Karpas-422 (cell line): ENCODE measurements at regions not wholly inside any gene's neighbourhood (a gene's known extent, or its start where the extent isn't known, plus 50 kb on each side); places are given as distances from the start of the nearest gene placed in this dataset.

Experiments used
- DNase-seq: peaks from one replicate; pipeline ENCODE4 v3.0.0-alpha.2; 2015
- H2AFZ ChIP-seq: fragments of 200-600 bp; sonication (generic); 2 replicates; pipeline ENCODE4 v1.6.1; 2014; ENCODE audit warnings: antibody characterized with exemption, low read length, mixed read lengths
- H3K27ac ChIP-seq: fragments of 200-600 bp; sonication (generic); 2 replicates; pipeline ENCODE4 v1.5.1; 2014; ENCODE audit warnings: mild to moderate bottlenecking, low read length, moderate library complexity
- H3K27me3 ChIP-seq: fragments of 200-600 bp; sonication (generic); 2 replicates; pipeline ENCODE4 v1.6.1; 2014; ENCODE audit warnings: low read length, mixed read lengths
- H3K36me3 ChIP-seq: fragments of 200-600 bp; sonication (generic); 2 replicates; pipeline ENCODE4 v1.6.1; 2014; ENCODE audit warnings: low read length, mixed read lengths; ENCODE audit not compliant: insufficient read depth
- H3K4me1 ChIP-seq: fragments of 200-600 bp; sonication (generic); 2 replicates; pipeline ENCODE4 v1.6.1; 2014; ENCODE audit warnings: mild to moderate bottlenecking, low read length, mixed read lengths
- H3K4me2 ChIP-seq: fragments of 200-600 bp; sonication (generic); 2 replicates; pipeline ENCODE4 v1.6.1; 2014; ENCODE audit warnings: low read length, low read depth, mild to moderate bottlenecking; ENCODE audit not compliant: poor library complexity, severe bottlenecking
- H3K4me3 ChIP-seq: fragments of 200-600 bp; sonication (generic); 2 replicates; pipeline ENCODE4 v1.5.1; 2014; ENCODE audit warnings: mild to moderate bottlenecking, antibody characterized with exemption, low read length, mixed read lengths
- H3K79me2 ChIP-seq: fragments of 200-600 bp; sonication (generic); 2 replicates; pipeline ENCODE4 v1.6.1; 2014; ENCODE audit warnings: mild to moderate bottlenecking, low read length, mixed read lengths
- H3K9ac ChIP-seq: fragments of 200-600 bp; sonication (generic); 2 replicates; pipeline ENCODE4 v1.6.0; 2014; ENCODE audit warnings: low read length
- H3K9me2 ChIP-seq: fragments of 200-600 bp; sonication (generic), shearing (Covaris generic); replicated peaks from 2 replicates; pipeline ENCODE4 v1.6.0; 2014; ENCODE audit warnings: mild to moderate bottlenecking, low read length, moderate library complexity; ENCODE audit not compliant: insufficient read depth
- H3K9me3 ChIP-seq: fragments of 300-700, 200-600 bp; sonication (generic); 2 replicates; pipeline ENCODE4 v1.6.1; 2014; ENCODE audit warnings: low read length, mixed read lengths
- H4K20me1 ChIP-seq: fragments of 200-600 bp; sonication (generic); 2 replicates; pipeline ENCODE4 v1.6.1; 2014; ENCODE audit warnings: mild to moderate bottlenecking, antibody characterized with exemption, low read length, low read depth; ENCODE audit not compliant: insufficient read depth

DNA sequence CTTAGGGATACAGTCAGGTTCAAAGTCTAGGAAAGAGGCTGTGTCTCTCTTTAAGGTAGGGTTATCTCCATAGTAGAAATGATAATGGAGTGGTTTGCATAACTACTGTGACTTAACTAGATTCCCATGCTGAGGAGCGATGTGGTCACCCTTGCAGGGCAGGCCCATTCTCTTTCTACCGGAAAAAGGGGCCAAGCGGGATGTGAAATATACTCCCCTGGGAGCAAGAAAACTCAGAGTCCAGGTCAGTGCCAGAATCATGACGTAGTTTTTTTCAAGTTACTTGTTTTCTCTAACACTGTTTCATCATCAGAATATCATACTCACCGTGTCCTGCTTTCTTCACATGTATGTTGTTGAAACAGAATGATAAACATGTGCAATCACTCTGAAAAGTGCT lies 649.0 kb upstream of the ANKRD30A start:
- Histone ChIP-seq H2AFZ (no peak overlapping the region), H3K9ac (no peak overlapping the region), H3K27me3 (no peaks in the 10 kb centered on the region), H3K4me2 (no peak overlapping the region), H3K79me2 (no peaks in the 10 kb centered on the region), H3K36me3 (no peaks in the 10 kb centered on the region), H4K20me1 (no peaks in the 10 kb centered on the region), H3K9me2 (no peaks in the 10 kb centered on the region), H3K4me3 (no peak overlapping the region), H3K4me1 (no peaks in the 10 kb centered on the region), H3K27ac (no peak overlapping the region), H3K9me3 (no peaks in the 10 kb centered on the region)
- peak; percentile 37 for DNase-seq

DNA sequence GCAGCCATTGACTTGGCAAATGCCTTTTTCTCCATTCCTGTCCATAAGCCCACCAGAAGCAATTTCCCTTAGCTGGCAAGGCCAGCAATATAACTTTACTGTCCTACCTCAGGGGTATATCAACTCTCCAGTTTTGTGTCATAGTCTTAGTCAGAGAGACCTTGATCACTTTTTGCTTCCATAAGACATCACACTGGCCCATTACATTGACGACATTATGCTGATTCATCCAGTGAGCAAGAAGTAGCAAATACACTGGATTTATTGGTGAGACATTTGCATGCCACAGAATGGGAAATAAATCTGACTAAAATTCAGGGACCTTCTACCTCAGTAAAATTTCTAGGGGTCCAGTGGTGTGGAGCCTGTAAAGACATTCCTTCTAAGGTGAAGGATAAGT lies 649.7 kb upstream of the ANKRD30A start:
- no peaks in the 10 kb centered on the region for H4K20me1 ChIP-seq
- no peak overlapping the region for H3K27ac ChIP-seq
- H3K4me3 ChIP-seq: no peak overlapping the region
- H3K36me3 ChIP-seq: no peaks in the 10 kb centered on the region
- H3K4me1 ChIP-seq: no peaks in the 10 kb centered on the region
- H3K9me2 ChIP-seq: no peaks in the 10 kb centered on the region
- peak; percentile 29 for DNase-seq
- no peaks in the 10 kb centered on the region for H3K27me3 ChIP-seq
- no peak overlapping the region for H3K9ac ChIP-seq
- no peak overlapping the region for H2AFZ ChIP-seq
- H3K9me3 ChIP-seq: no peaks in the 10 kb centered on the region
- H3K79me2 ChIP-seq: no peaks in the 10 kb centered on the region
- H3K4me2 ChIP-seq: no peak overlapping the region

DNA sequence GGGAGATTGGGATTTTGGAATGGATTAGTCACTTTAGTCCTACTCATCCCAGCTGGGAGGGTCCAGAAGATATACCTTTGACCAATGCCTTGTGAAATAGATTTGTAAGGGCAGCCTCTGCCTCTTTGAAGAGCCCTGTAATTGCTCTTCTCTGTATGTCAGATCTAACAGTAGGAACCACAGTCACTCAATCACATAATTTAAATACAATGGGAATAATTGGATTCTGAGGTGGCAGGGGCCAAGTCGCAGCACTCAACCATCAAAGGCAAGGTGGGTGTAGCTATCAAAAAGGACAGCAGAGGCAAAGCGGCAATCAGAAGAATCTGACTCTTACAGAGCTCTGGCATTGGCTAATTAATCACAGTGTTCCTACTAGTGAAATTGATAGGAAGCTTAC lies 650.9 kb upstream of the ANKRD30A start:
- Histone ChIP-seq H3K9me3 (no peaks in the 10 kb centered on the region), H3K27ac (no peak overlapping the region), H3K9me2 (no peaks in the 10 kb centered on the region), H3K4me3 (no peak overlapping the region), H3K9ac (no peak overlapping the region), H2AFZ (no peak overlapping the region), H3K79me2 (no peaks in the 10 kb centered on the region), H3K4me2 (no peak overlapping the region), H3K27me3 (no peaks in the 10 kb centered on the region), H4K20me1 (no peaks in the 10 kb centered on the region), H3K4me1 (no peaks in the 10 kb centered on the region), H3K36me3 (no peaks in the 10 kb centered on the region)
- DNase-seq: peak; percentile 4

DNA sequence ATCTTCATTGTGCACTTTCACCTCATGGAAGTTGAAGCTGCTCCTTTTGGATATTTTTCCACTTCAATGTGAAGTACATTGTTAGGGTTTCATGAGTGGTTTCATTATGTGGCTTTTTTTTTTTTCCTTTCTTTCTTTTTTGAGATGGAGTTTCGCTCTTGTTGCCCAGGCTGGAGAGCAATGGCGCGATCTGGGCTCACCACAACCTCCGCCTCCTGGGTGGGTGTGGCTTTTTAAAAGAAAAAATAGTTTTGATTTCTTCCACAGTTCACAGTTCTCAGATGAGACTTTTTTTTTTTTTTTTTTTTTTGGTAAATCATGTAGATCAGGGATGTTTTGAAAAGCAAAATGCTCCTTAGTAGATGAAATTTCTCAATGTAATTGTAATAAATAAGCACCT lies 652.3 kb upstream of the ANKRD30A start:
- no peaks in the 10 kb centered on the region for H3K36me3 ChIP-seq
- H3K4me3 ChIP-seq: no peak overlapping the region
- no peaks in the 10 kb centered on the region for H3K79me2 ChIP-seq
- no peak overlapping the region for H3K4me2 ChIP-seq
- no peaks in the 10 kb centered on the region for H3K27me3 ChIP-seq
- no peaks in the 10 kb centered on the region for H3K4me1 ChIP-seq
- no peak overlapping the region for H2AFZ ChIP-seq
- no peaks in the 10 kb centered on the region for H3K9me3 ChIP-seq
- no peaks in the 10 kb centered on the region for H3K9me2 ChIP-seq
- H3K9ac ChIP-seq: no peak overlapping the region
- peak; percentile 10 for DNase-seq
- no peaks in the 10 kb centered on the region for H4K20me1 ChIP-seq
- H3K27ac ChIP-seq: no peak overlapping the region

DNA sequence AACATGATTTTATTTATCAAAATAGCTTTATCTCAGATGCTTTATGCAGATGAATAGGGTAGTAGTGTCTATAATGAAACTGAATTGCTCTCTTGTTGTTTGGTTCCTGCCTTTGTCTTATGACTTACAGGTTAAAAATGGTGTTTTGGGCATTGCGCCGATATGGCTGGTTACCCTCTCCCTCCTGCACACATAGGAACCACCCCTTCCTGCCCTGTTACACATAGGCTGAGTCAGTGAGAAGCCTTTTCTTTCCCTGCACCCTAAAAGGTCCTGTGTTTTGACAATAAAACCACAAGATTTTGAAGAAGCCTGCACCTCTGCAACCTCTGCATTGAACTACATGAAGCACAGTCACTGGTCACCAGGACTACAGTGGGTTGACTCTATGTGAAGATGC lies 655.8 kb upstream of the ANKRD30A start:
- H3K27ac ChIP-seq: no peak overlapping the region
- H2AFZ ChIP-seq: 0 out of 2 replicates have a peak overlapping the region, but pooled peaks have one; percentile 8

DNA sequence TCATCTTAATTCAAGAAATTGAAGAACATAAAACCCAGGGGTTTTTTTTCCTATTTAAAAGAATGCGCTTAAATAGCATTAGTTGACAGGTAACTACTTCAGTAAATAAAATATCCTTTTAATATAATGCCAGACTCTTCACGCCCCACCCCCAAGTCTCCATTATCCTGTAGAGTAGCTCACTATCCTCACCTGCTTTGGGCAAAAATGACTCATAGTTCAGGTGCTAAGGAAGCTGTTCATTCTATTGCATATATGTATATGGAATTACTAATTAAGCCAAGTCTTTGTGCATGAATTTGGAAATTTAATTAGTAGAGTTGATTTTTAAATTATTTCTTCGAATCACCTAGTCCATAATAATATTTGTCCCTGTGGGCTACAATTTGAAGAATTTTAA lies 656.8 kb upstream of the ANKRD30A start:
- no peak overlapping the region for H3K4me2 ChIP-seq
- H3K9me3 ChIP-seq: no peaks in the 10 kb centered on the region
- H4K20me1 ChIP-seq: no peaks in the 10 kb centered on the region
- no peaks in the 10 kb centered on the region for H3K27me3 ChIP-seq
- no peak overlapping the region for H3K27ac ChIP-seq
- no peak for DNase-seq
- no peaks in the 10 kb centered on the region for H3K79me2 ChIP-seq
- no peak overlapping the region for H3K4me3 ChIP-seq
- no peaks in the 10 kb centered on the region for H3K4me1 ChIP-seq
- H3K9ac ChIP-seq: no peak overlapping the region
- H3K9me2 ChIP-seq: no peaks in the 10 kb centered on the region
- no peaks in the 10 kb centered on the region for H3K36me3 ChIP-seq
- no peak overlapping the region for H2AFZ ChIP-seq

More for the DNA sequence above, 655.8 kb upstream of the ANKRD30A start:
- no peak overlapping the region for H3K4me2 ChIP-seq
- no peaks in the 10 kb centered on the region for H3K79me2 ChIP-seq
- no peaks in the 10 kb centered on the region for H4K20me1 ChIP-seq
- H3K27me3 ChIP-seq: no peaks in the 10 kb centered on the region
- no peaks in the 10 kb centered on the region for H3K4me1 ChIP-seq
- no peaks in the 10 kb centered on the region for H3K9me3 ChIP-seq
- H3K36me3 ChIP-seq: no peaks in the 10 kb centered on the region
- no peak overlapping the region for H3K4me3 ChIP-seq
- DNase-seq: no peak
- H3K9ac ChIP-seq: no peak overlapping the region
- H3K9me2 ChIP-seq: no peaks in the 10 kb centered on the region

DNA sequence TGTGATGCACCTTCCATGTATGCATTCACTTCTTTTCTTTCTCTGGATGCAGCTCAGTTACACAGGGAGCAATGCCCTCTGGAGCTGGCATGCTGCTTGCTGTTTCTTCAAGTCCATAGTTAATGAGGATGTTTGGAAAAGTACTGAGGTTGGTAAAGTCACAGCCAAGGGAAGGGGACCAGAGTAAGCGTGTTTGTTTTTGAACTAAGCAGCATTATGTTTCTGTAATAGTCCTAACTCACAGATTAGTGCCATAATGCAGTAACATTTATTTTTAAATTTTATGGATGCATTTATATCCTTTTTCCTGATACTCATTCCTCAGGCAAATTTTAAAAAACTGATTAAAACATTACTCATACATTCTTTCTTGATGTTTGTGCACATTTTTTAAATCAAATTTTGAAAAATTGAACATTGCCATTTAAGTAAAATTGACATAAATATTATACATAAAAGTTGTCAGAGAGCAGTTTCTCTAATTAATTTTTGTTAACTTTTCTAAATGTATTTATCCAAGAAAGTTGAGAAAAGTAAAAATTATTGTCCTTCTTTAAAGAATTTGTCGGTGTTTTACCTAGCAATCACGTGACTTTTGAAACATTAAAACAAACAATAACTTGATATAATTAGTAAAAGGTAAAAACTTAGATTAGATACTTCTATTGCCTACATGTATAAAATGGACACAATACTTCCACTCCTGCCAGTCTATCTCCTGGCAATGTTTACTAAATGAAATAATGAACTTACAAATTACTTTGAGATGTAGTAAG lies 659.6 kb upstream of the ANKRD30A start:
- DNase-seq: no peak
- Histone ChIP-seq H3K27ac (no peak overlapping the region), H2AFZ (no peak overlapping the region), H3K79me2 (no peaks in the 10 kb centered on the region), H3K4me3 (no peak overlapping the region), H3K9me3 (no peaks in the 10 kb centered on the region; the same call in 1 of the 2 replicates), H3K4me1 (no peaks in the 10 kb centered on the region), H3K36me3 (no peaks in the 10 kb centered on the region), H3K9me2 (no peaks in the 10 kb centered on the region), H3K27me3 (no peaks in the 10 kb centered on the region), H3K4me2 (no peak overlapping the region), H3K9ac (no peak overlapping the region), H4K20me1 (no peaks in the 10 kb centered on the region)

DNA sequence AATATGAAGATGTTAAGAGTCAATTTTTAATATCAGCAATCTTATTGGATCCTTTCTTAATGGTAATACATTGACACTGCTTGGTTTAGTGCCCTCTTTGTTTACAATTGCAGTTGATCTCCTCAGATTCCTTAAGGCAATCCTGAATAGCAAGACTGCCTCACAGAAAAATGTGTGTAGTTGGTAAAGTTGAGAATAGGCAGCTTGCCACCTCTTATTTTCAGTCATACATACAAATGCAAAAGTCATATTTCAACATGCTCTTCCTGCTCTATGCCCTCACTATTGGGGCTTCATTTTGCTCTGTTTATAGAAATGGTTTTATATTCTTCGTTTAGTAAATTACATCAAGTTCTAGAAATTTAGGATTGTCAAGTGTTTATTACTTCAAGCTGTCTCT lies 661.1 kb upstream of the ANKRD30A start:
- Histone ChIP-seq H3K9ac (no peak overlapping the region), H3K9me3 (no peaks in the 10 kb centered on the region; the same call in 1 of the 2 replicates), H3K27me3 (no peaks in the 10 kb centered on the region), H4K20me1 (no peaks in the 10 kb centered on the region), H3K79me2 (no peaks in the 10 kb centered on the region), H3K4me3 (no peak overlapping the region), H3K4me2 (no peak overlapping the region), H3K36me3 (no peaks in the 10 kb centered on the region), H3K27ac (no peak overlapping the region), H3K9me2 (no peaks in the 10 kb centered on the region), H2AFZ (no peak overlapping the region), H3K4me1 (no peaks in the 10 kb centered on the region)
- no peak for DNase-seq
